GM21367 (cell line): ENCODE measurements at regions not wholly inside any gene's neighbourhood (a gene's known extent, or its start where the extent isn't known, plus 50 kb on each side); places are given as distances from the start of the nearest gene placed in this dataset.

Experiments used
- ATAC-seq: cut with Tn5 transposase; IDR thresholded peaks from one replicate; pipeline ENCODE4 v1.9.1; 2021; ENCODE audit not compliant: unreplicated experiment

GRCh38 chr22:47335460-47335859 is 573.0 kb downstream of the TBC1D22A start:
- ATAC-seq: no peak

- no peak for ATAC-seq
Measured at GRCh38 chr22:47334601-47335000, 572.2 kb downstream of the TBC1D22A start.

- no peak for ATAC-seq
Measured at GRCh38 chr22:47333625-47334024, 571.2 kb downstream of the TBC1D22A start.

- ATAC-seq: no peak
Measured at GRCh38 chr22:47332246-47332980, 570.0 kb downstream of the TBC1D22A start.

- no peak for ATAC-seq
Measured at GRCh38 chr22:47331750-47332149, 569.3 kb downstream of the TBC1D22A start.

GRCh38 chr22:47329727-47330650 is 567.5 kb downstream of the TBC1D22A start:
- no peak for ATAC-seq

GRCh38 chr22:47328550-47329243 is 566.2 kb downstream of the TBC1D22A start:
- ATAC-seq: no peak

- no peak for ATAC-seq
Measured at GRCh38 chr22:47327241-47327640, 564.8 kb downstream of the TBC1D22A start.

GRCh38 chr22:47325249-47325648 is 562.8 kb downstream of the TBC1D22A start:
- ATAC-seq: no peak

GRCh38 chr22:47324435-47324990 is 562.1 kb downstream of the TBC1D22A start:
- ATAC-seq: no peak

GRCh38 chr22:47323518-47323917 is 561.1 kb downstream of the TBC1D22A start:
- no peak for ATAC-seq

GRCh38 chr22:47322854-47323253 is 560.4 kb downstream of the TBC1D22A start:
- ATAC-seq: no peak

GRCh38 chr22:47320560-47320959 is 558.1 kb downstream of the TBC1D22A start:
- ATAC-seq: no peak

GRCh38 chr22:47318041-47318737 is 555.7 kb downstream of the TBC1D22A start:
- ATAC-seq: no peak

- ATAC-seq: no peak
Measured at GRCh38 chr22:47315862-47316419, 553.5 kb downstream of the TBC1D22A start.

- no peak for ATAC-seq
Measured at GRCh38 chr22:47310601-47311000, 548.2 kb downstream of the TBC1D22A start.

- no peak for ATAC-seq
Measured at GRCh38 chr22:47309946-47310345, 547.5 kb downstream of the TBC1D22A start.

- ATAC-seq: no peak
Measured at GRCh38 chr22:47309476-47309875, 547.0 kb downstream of the TBC1D22A start.

GRCh38 chr22:47308886-47309285 is 546.4 kb downstream of the TBC1D22A start:
- no peak for ATAC-seq

GRCh38 chr22:47307822-47308221 is 545.4 kb downstream of the TBC1D22A start:
- no peak for ATAC-seq
